GM18861 (cell line): ENCODE measurements at regions not wholly inside any gene's neighbourhood (a gene's known extent, or its start where the extent isn't known, plus 50 kb on each side); places are given as distances from the start of the nearest gene placed in this dataset.
"Not testable (repeated sequence)": the region's sequence is repeated elsewhere in the genome, so short reads cannot be mapped to it uniquely, and the experiment has no call there.

ENCODE experiments used
- ATAC-seq: cut with Tn5 transposase; IDR thresholded peaks from one replicate; pipeline ENCODE4 v1.9.1; 2021; ENCODE audit not compliant: unreplicated experiment

- ATAC-seq: no peak
Measured at GRCh38 chr22:22123118-22123959, 121.2 kb upstream of the VPREB1 start.

DNA sequence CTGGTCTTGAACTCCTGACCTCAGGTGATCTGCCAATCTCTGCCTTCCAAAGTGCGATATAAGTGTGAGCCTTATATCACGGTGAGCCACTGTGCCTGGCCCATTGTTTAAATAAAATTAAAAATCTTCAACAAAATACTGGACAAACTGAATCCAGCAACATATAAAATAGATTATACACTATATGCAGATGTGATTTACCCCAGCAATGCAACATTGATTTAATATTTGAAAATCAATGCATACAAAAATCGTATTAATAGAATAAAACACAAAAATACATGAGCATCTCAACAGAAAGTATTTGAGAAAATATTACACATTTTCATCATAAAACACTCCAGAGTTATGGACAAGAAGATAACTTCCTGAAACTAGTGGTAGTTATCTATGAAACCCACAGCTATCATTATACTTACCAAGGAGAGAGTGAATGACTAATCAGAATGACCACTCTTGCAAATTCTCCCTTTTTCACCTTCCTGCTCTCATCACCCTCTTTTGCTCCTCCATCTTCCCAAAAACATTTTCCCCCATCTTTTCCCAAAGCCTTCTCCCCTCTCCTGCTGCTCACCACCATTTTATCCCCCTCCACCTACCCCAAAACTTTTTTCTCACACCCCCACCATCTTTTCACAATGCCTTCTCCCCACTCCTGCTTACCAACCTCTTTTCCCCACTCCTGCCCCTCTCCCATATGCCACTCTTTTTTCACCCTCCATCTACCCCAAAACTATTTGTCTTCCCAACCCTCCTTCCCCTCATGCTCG lies 122.1 kb upstream of the VPREB1 start:
- no peak for ATAC-seq

DNA sequence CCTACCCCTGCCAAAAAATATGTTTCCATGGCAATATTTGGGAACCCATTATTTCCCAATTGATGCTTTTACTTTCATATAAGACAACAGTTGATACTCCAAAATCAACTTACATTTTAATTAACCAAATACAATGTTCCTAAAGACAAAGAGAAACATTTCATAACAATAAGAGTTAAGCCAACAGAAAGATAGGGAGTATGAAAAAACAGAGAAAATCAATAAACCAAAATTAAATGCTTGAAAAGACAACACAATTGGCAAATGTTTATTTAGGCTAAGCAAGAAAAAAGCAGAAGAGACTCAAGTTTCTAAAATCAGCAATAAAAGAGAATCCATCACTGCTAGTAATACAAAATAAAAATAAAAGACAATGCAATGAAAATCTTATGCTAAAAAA lies 123.1 kb upstream of the VPREB1 start:
- ATAC-seq: no peak

DNA sequence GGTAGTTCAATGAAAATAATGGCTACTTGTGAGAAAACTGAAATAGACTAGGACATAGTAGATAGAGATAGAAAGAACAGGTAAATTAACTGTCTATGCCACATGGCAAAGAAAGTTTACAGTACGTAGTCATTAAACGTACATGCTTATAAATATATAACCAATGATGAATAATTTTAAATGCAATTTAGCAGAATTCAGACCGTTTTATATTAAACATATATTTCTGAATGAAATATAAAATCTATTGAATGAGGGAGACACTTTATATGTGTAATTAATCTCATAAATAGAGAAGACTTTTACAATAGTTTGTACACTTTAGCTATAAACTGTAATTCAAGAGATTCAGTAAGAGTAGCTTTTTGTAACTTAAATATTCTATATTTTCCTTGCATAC lies 124.4 kb upstream of the VPREB1 start:
- ATAC-seq: no peak

GRCh38 chr22:22118987-22119386 lies 125.6 kb upstream of the VPREB1 start:
- no peak for ATAC-seq

DNA sequence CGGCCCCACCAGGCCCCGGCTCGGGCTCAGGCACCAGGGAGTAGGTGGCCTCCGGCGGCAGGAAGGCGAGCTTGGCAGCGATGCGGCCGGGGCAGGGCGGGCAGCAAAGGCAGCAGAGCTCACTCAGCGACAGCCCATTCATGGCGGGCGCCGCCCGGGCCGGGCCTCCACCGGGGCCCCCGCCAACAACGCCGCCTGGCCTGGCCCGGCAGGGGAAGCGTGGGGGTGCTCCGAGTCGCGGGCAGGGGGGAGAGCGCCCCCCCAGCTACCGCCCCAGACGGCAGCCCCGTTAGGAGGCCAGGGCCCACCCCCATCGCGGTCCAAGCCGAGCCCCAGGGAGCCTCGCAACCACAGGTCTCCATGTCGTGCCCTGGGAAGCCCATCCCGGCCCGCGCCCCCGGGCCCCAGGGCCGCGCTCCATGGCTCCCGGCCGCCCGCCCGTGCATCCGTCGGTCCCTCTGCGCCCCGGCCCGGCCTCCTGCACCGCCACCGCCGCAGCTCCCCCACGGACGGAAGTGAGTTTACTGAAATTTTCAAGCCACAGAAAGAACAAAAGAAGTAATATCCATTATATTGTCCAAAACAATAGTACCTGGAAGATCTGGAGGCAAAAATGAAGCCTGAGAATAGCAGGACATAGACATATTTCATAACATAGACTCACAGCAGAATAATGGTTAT lies 126.6 kb upstream of the VPREB1 start:
- ATAC-seq: not testable (repeated sequence)

- ATAC-seq: not testable (repeated sequence)
Measured at GRCh38 chr22:22116997-22117770, 127.4 kb upstream of the VPREB1 start.

- no peak for ATAC-seq
Measured at GRCh38 chr22:22113701-22114100, 130.9 kb upstream of the VPREB1 start.

GRCh38 chr22:22112533-22113294 lies 130.1 kb upstream of the TOP3B start:
- ATAC-seq: no peak

DNA sequence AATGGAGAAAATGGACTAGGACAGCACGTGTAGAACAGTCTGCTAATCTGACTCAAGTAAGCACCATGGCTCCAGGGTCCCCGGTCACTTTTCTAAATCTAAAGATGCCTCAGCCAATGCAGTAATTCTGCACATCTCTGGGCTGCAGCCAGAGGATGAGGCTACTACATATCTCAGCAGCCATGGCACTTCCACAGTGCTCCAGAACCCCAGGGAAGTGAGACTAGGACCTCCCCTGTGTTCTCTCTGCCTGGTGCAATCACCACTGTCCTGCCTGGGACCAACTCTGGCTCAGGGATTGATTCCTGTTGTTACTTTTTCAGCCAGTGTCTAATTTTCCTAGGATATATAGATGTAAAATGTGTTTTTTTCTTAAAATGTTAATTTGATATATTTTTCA lies 129.4 kb upstream of the TOP3B start:
- peak; percentile 7 for ATAC-seq

DNA sequence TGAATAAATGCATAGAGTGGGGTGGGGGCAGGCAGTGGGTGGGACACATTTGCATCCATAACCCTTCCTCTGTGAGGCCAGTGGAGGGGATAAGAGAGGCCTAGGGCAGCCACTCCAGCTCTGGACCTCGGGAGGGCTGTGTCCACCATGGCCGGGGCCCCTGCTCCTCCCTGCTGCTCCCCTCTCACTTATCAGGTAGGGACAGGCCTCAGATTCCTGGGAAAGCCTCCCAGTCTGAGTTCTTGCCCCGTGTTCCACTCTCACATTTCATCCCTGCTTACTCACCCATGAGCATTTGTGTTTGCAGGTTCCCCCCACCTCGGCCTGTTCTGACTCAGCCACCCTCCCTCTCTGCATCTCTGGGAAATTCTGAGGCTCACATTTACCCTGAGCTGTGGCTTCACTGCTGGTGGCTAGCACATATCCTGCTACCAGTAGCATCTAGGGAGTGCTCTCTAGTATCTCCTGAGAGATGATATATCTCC lies 128.7 kb upstream of the TOP3B start:
- ATAC-seq: peak; percentile 57

- ATAC-seq: peak; percentile 84
Measured at GRCh38 chr22:22110548-22111266, 128.1 kb upstream of the TOP3B start.

DNA sequence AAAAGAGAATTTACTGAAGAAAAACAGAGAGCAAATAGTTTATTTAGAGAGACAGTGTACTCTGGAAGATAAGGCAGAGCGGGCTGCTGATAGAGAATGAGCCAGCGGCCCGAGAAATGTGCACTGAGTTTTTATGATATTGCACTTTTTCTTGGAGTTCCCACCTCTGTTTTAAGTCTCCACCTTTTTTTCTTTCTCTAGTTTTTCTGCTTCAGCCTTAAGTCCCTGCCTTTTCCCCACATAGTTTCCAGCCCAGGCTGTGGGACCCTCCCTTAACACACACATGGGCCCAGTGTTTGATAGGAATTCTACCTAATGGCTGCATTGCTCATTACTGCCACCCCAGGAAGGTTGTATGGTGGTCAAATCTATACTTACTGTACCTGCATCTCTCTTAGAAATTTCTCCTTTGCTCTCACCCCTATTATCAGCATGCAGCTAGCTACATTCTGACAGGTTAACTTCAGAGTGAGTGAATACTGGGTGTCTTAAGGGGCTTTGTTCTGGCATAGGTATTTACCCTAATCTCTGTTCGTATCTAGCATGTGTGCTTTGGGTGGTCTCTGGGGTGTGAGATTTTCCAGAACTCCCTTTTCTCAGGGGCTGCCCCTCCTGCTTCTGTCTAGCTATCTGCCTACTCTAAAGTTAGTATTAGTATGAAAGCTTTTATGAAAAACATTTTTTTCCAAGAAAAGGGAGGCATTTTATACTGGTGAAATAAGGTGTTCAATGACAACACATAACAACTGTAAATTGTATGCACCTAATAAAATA lies 127.3 kb upstream of the TOP3B start:
- ATAC-seq: no peak

DNA sequence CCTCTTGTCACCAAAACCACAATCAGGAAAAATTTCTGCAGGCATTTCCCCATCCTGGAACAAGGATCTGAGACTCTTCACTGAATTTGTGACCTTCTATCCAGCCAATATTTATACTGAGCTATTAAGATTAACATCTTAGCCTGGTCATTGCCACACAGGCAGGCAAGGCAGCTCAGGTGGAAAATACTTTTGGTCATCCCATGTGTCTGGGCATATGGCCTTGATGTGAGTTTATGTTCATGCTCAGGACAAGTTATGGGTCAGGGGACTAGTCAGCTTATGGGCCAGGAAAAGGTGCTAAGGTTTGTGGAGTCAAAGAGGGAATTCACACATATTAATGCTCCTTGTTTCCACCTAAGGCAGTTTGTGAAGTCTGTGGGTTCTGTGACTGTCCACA lies 124.3 kb upstream of the TOP3B start:
- ATAC-seq: no peak

- ATAC-seq: no peak
Measured at GRCh38 chr22:22105364-22105763, 122.8 kb upstream of the TOP3B start.

- no peak for ATAC-seq
Measured at GRCh38 chr22:22103078-22103875, 120.7 kb upstream of the TOP3B start.

- ATAC-seq: no peak
Measured at GRCh38 chr22:22099833-22100812, 117.5 kb upstream of the TOP3B start.
